Activated CD4-positive, alpha-beta memory T cell treated with anti-CD3 and anti-CD28 coated beads for 36 hours (primary cell): ENCODE measurements at regions not wholly inside any gene's neighbourhood (a gene's known extent, or its start where the extent isn't known, plus 50 kb on each side); places are given as distances from the start of the nearest gene placed in this dataset.

Experiments used
- CTCF ChIA-PET: fragments of 350-600 bp; sonication (Branson Sonifier 250); formaldehyde crosslinking; loops from one replicate; lab custom pipeline; 2021; ENCODE audit warnings: antibody characterized with exemption, inconsistent platforms; lab: Charles Lee
- POLR2A ChIA-PET: fragments of 350-600 bp; sonication (Branson Sonifier 250); formaldehyde crosslinking; loops from one replicate; lab custom pipeline; 2021; ENCODE audit warnings: antibody characterized with exemption; lab: Charles Lee
- DNase-seq: peaks from one replicate; pipeline ENCODE4 v3.0.0-alpha.2; 2020
- H3K27ac Mint-ChIP-seq: one replicate; pipeline ENCODE4 v1.8.0; 2021; ENCODE audit warnings: mixed read lengths
- H3K27me3 Mint-ChIP-seq: one replicate; pipeline ENCODE4 v1.8.0; 2021; ENCODE audit warnings: mixed read lengths
- H3K36me3 Mint-ChIP-seq: one replicate; pipeline ENCODE4 v1.8.0; 2021; ENCODE audit warnings: mixed read lengths
- H3K4me1 Mint-ChIP-seq: one replicate; pipeline ENCODE4 v1.8.0; 2021; ENCODE audit warnings: low read depth, mixed read lengths
- H3K4me3 Mint-ChIP-seq: one replicate; pipeline ENCODE4 v1.8.0; 2021; ENCODE audit warnings: mild to moderate bottlenecking, mixed read lengths
- H3K9me3 Mint-ChIP-seq: one replicate; pipeline ENCODE4 v1.8.0; 2021; ENCODE audit warnings: mixed read lengths
- intact Hi-C: fragments of 100-400 bp; cut with micrococcal nuclease; formaldehyde crosslinking; loops from one replicate; pipeline ENCODE4 v1.15.1; 2023

DNA sequence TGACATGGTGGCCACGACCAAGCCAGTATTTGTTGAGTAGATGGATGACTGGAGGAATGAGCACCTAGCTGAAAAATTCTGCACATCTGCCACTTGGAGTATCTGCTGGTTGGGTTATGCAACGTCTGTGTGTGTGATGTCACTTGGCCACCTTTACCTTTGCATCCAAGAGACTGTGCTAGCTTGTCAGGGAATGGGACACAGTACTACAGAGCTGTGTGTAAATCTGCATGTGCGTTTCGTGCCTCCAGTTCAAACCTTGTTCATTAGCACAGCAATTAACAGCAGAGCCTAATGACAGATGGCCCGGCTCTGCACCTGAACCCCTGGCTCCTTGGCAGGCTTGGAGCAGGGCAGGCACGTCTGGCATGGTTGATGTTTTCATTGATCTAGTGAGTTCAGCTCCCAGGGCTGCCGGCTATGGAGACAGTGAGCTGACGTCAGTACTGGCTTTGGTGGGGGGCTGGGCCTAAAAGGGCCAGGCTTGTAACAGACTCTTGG, 188.4 kb upstream of the NAV2 start:
- Mint-ChIP-seq H3K9me3 (no peaks in the 10 kb centered on the region), H3K36me3 (no peaks in the 10 kb centered on the region), H3K27ac (no peak overlapping the region), H3K4me1 (no peaks in the 10 kb centered on the region), H3K27me3 (peaks cover 10% of the 10 kb centered on the region), H3K4me3 (no peak overlapping the region)
- no peak for DNase-seq
- intact Hi-C loops: no loop called here
- ChIA-PET POLR2A (no interaction called here), CTCF (no interaction called here)

DNA sequence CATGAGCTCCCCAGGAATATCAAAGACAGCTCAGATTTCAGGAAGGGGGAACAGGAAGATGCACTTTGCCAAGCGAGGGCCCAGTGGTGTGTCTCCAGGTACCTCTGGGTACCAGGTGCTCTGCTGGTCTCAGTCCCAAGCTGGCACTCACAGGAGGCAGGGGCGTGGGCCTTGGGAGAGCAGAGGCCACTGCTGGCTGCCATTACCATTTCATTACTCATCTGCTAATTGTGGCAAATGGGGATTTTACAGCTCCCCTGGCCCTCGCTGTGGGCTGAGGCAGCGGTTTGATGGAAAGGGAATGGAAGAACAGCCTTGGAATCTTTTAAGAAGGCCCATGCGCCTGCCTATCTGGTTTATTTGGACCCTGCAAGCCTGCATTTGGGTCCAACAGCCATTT, 192.0 kb upstream of the NAV2 start:
- CTCF ChIA-PET: no interaction called here

DNA sequence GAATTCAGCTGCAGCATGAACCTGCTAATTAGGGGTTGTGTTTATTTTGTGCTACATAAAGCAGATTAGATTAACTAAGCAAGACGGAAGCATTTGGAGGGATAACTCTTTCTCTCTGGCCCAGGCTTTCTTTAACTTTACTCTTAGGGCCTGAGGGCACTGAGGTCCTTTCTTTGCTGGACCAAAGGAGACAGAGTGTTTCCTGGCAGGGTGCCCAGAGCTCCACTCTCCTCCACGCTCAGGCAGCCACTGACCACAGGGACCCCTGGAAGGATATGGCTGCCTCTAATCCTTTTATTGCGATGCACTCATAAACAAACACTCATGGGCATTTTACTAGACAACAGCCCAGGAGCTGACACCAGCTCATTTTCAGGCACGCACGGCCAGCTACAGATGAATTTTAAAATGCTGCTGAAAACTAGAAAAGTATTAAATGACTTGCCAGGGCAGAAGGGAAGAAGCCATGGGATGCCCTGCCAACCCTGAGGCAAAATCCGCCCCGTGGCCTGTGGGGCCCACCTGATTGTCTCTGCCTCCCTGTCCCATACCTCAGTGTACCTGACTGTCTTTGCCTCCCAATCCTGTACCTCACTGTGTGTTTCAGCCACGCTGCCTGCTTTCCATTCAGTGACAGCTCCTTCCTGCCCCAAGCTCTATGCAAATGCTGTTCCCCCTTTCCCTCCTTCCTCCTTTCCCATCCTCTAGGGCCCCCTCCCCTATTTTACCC, 192.6 kb upstream of the NAV2 start:
- Mint-ChIP-seq H3K4me1 (no peaks in the 10 kb centered on the region), H3K4me3 (no peak overlapping the region), H3K36me3 (no peaks in the 10 kb centered on the region), H3K27ac (no peak overlapping the region), H3K27me3 (no peaks in the 10 kb centered on the region), H3K9me3 (no peaks in the 10 kb centered on the region)
- no peak for DNase-seq
- POLR2A ChIA-PET: no interaction called here
- intact Hi-C loops: no loop called here
- CTCF ChIA-PET: no interaction called here

More for the DNA sequence above, 192.0 kb upstream of the NAV2 start:
- Mint-ChIP-seq H3K36me3 (no peaks in the 10 kb centered on the region), H3K4me1 (no peaks in the 10 kb centered on the region), H3K4me3 (no peak overlapping the region), H3K9me3 (no peaks in the 10 kb centered on the region), H3K27ac (no peak overlapping the region), H3K27me3 (peaks cover 1% of the 10 kb centered on the region)
- POLR2A ChIA-PET: no interaction called here
- DNase-seq: no peak
- intact Hi-C loops: no loop called here

DNA sequence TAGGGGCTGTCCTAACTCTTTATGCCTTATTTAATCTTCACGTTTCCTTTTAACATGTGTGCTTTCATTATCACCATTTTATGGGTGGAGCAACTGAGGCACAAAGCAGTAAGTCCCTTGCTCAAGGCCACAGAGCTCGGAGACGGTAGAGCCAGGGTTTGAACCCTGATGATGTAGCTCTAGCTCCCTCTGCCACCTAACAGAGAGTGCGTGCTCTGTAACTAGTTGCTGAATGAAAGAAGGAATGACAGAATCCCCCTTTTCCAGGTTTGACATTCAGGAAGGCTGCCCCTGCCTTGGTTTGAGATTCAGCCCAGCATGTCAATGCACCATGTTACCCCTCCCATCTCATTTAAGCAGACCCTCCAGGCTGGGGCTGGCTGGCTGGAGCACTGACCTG, 193.3 kb upstream of the NAV2 start:
- no peaks in the 10 kb centered on the region for H3K27me3 Mint-ChIP-seq
- ChIA-PET POLR2A (no interaction called here), CTCF (interaction anchor here (1.0 kb wide), 1 partner anchor 21 kb away, joined by 4 read pairs; no protein-coding TSS in a partner anchor)
- no peak overlapping the region for H3K4me3 Mint-ChIP-seq
- no peaks in the 10 kb centered on the region for H3K9me3 Mint-ChIP-seq
- DNase-seq: no peak
- H3K4me1 Mint-ChIP-seq: no peaks in the 10 kb centered on the region
- H3K27ac Mint-ChIP-seq: no peak overlapping the region
- intact Hi-C loops: no loop called here
- H3K36me3 Mint-ChIP-seq: no peaks in the 10 kb centered on the region

DNA sequence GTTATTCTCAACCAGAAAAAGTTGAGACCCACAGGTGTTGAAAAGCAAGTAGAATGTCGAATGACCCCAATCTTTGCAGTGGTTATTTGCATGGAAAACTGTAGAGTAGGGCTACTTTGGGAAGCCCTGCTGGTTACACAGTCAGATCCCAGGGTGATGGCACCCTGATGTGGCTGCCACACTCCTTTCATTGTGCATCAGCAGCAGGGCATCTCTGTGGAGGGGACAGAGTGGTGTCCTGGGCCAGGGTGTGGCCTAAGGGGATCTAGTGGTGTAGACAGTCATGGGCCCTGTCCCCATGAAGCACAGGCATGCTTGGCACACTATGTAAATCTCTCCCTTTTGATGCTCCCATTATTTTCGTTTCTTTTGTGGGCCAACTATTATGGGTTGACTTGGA, 199.4 kb upstream of the NAV2 start:
- DNase-seq: no peak
- ChIA-PET CTCF (no interaction called here), POLR2A (no interaction called here)
- Mint-ChIP-seq H3K4me3 (no peak overlapping the region), H3K27me3 (peaks cover 24% of the 10 kb centered on the region), H3K4me1 (no peaks in the 10 kb centered on the region), H3K36me3 (no peaks in the 10 kb centered on the region), H3K27ac (no peak overlapping the region), H3K9me3 (no peaks in the 10 kb centered on the region)
- intact Hi-C loops: no loop called here

DNA sequence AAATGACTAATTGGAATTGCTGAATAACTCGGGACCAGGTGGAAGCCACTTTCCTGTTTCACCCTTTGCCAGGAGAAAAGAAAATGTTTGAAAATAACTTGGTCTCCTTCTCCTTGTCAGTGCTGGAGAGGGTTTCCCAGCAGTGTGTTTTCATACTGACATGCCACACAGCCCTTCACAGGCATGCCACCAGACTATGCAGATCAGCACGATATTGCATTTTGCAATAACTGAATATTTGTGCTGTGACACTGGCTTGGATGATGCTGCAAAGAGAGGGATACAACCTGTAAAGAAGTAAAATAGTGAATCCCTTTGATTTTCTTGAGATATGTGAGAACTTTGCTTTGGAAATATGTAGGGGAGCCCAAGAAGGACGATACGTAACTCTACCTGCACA, 200.0 kb upstream of the NAV2 start:
- no peaks in the 10 kb centered on the region for H3K9me3 Mint-ChIP-seq
- DNase-seq: no peak
- no peaks in the 10 kb centered on the region for H3K36me3 Mint-ChIP-seq
- peaks cover 24% of the 10 kb centered on the region for H3K27me3 Mint-ChIP-seq
- intact Hi-C loops: no loop called here
- H3K4me3 Mint-ChIP-seq: no peak overlapping the region
- H3K4me1 Mint-ChIP-seq: no peaks in the 10 kb centered on the region
- ChIA-PET CTCF (no interaction called here), POLR2A (no interaction called here)
- no peak overlapping the region for H3K27ac Mint-ChIP-seq

DNA sequence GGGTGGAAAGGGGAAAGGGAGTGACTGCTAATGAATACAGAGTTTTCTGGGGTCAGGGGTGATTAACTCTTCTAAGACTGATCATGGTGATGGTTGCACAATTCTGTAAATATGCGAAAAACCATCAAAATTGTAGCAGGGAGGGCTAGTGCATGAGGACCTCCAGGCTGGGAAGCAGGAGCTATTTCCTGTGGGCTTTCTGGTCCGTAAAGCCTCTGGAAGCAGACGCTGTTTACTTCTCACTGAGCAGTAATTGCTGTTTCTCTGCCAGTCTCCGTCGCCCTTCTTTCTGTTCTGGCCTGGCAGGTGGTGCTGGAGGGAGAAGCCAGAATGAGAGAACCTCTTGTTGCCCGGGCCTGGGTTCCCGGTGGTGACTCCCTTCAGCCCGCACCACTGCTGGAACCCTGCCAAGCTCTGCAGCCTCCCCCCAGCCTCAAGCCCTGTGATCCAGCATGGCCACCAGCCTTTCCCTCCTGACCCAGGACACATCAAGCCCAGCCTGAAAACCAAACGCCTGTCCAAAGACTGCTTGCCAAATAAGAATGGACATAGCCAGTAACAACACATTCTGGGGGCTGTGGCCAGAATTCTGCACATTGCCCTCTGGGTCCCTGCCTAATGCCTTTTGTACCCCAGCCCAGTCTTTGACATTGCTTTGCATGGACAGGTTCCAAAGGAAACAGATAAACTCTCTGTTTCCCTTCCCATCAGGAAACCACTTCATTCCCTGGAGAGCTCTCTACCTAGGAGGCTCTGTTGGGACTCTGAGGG, 201.0 kb upstream of the NAV2 start:
- Mint-ChIP-seq H3K9me3 (no peaks in the 10 kb centered on the region), H3K27me3 (peaks cover 24% of the 10 kb centered on the region), H3K36me3 (no peaks in the 10 kb centered on the region), H3K4me1 (no peaks in the 10 kb centered on the region), H3K4me3 (no peak overlapping the region), H3K27ac (no peak overlapping the region)
- CTCF ChIA-PET: no interaction called here
- POLR2A ChIA-PET: no interaction called here
- DNase-seq: no peak
- intact Hi-C loops: no loop called here

DNA sequence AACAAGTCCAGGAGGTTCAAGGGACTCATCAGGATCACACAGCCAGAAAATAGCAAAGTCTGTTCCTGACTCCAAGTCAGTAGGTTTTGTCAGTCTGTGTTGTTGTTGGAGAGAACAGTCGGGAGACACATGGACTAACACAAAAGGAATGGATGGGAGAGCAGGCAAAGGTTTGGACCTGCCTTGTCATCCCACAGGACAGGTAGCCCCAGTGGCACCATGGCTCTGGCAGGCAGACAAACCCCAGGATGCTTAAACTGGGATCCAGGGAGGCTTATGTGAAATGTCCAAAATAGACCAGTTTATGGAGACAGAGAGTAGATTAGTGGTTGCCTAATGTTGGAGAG, 201.6 kb upstream of the NAV2 start:
- no peak for DNase-seq
- H3K27me3 Mint-ChIP-seq: peaks cover 24% of the 10 kb centered on the region
- H3K4me1 Mint-ChIP-seq: no peaks in the 10 kb centered on the region
- no peak overlapping the region for H3K27ac Mint-ChIP-seq
- H3K9me3 Mint-ChIP-seq: no peaks in the 10 kb centered on the region
- intact Hi-C loops: no loop called here
- CTCF ChIA-PET: no interaction called here
- H3K36me3 Mint-ChIP-seq: no peaks in the 10 kb centered on the region
- POLR2A ChIA-PET: no interaction called here
- H3K4me3 Mint-ChIP-seq: no peak overlapping the region

DNA sequence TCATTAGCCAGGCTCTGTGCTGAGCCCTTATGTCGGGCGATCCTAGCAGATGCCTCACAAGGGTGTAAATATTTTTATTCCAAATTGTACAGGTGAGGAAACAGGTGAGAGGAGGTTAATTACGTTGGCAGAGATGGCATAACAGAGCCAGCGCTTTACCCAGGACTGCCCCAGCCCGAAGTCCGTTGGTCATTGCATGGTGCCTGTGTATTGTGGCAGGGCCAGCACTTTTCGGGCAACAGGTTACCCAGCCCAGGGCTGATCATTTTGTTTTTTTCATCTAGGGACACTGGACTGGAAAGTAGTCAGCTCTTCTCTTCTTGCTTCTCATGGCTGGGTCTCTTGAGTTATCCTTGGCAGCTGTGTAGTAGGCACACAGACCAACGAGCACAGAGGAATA, 202.2 kb upstream of the NAV2 start:
- POLR2A ChIA-PET: no interaction called here
- Mint-ChIP-seq H3K36me3 (no peaks in the 10 kb centered on the region), H3K27ac (no peak overlapping the region), H3K9me3 (no peaks in the 10 kb centered on the region), H3K4me3 (no peak overlapping the region), H3K27me3 (peaks cover 24% of the 10 kb centered on the region), H3K4me1 (no peaks in the 10 kb centered on the region)
- intact Hi-C loops: no loop called here
- CTCF ChIA-PET: no interaction called here
- DNase-seq: no peak

DNA sequence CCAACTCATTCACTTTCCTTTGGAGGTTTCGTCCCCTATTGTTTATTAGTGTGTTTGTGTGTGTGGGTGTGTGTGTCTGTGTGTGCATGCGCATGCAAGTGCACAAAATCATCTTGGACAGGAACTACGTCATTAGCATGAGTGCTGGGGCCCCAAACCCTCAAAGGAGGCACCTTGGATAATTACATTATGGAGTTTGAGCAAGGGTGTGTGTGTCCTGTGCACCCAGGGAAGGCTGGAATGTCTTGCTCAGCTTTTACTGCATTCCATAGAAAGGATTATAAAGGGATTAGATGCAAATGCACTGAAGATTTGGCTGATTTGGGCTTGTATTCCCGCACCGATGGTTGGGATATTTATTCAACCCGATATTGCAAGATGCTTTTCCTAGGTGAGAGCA, 203.4 kb upstream of the NAV2 start:
- intact Hi-C loops: no loop called here
- H3K4me3 Mint-ChIP-seq: no peak overlapping the region
- no peak for DNase-seq
- H3K27me3 Mint-ChIP-seq: peaks cover 24% of the 10 kb centered on the region
- ChIA-PET CTCF (no interaction called here), POLR2A (no interaction called here)
- H3K27ac Mint-ChIP-seq: no peak overlapping the region
- H3K4me1 Mint-ChIP-seq: no peaks in the 10 kb centered on the region
- no peaks in the 10 kb centered on the region for H3K9me3 Mint-ChIP-seq
- no peaks in the 10 kb centered on the region for H3K36me3 Mint-ChIP-seq

DNA sequence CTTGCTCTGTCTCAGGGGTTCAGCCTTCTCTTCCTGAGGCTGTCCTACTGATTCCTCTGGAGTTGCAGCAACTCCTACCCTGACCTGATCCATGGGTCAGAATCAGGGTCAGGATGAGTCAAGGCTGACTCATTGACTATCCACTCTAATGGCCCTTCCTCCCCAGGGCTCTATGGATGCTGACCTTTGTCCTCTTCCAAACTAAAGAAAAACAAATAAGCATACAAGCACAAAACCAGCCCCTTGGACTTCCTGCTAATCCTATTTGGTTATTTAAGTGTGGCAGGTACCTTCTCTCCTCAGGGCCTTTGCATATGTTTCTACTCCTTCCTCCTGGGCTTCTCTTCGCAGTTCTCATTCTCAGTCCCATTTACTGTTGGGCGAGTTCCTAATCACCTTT, 204.5 kb upstream of the NAV2 start:
- Mint-ChIP-seq H3K27ac (no peak overlapping the region), H3K36me3 (no peaks in the 10 kb centered on the region), H3K4me3 (no peak overlapping the region), H3K4me1 (no peaks in the 10 kb centered on the region), H3K27me3 (peaks cover 19% of the 10 kb centered on the region), H3K9me3 (no peaks in the 10 kb centered on the region)
- CTCF ChIA-PET: no interaction called here
- DNase-seq: no peak
- intact Hi-C loops: no loop called here
- POLR2A ChIA-PET: no interaction called here

DNA sequence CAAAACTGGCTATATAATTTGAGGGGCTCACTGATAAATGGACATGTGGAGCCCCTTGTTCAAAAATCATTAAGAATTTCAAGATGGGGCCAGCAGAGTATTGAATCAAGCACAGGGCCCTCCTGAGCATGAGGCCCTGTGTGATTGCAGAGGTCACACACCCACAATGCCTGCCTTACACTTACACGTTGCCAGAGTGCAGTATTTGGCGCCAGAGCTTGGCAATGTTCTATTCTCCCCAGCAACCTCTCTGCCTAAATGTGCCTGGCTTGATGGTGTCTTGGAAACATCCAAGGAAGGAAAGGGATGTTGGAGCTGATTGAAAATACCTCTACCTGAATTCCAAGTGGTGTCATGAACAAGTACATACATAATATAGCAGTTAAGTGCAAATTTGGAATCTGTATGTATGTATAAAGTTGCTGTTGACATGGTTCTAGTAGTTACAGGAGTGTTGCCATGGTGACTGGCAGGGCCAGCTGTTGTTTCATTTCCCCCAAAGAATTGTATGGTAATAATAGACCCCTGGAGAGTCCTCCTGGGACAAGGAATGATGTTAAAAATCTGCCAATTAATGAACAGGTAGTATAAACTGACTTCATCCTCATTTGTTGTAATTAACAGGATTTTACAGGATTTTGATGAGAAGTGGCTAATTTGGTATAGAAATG, 205.7 kb upstream of the NAV2 start:
- DNase-seq: no peak
- ChIA-PET POLR2A (no interaction called here), CTCF (no interaction called here)
- intact Hi-C loops: no loop called here
- Mint-ChIP-seq H3K27me3 (peaks cover 10% of the 10 kb centered on the region), H3K36me3 (no peaks in the 10 kb centered on the region), H3K4me3 (no peak overlapping the region), H3K9me3 (no peaks in the 10 kb centered on the region), H3K27ac (no peak overlapping the region), H3K4me1 (no peaks in the 10 kb centered on the region)
